ENCODE measurements at regions not wholly inside any gene's neighbourhood (a gene's known extent, or its start where the extent isn't known, plus 50 kb on each side); places are given as distances from the start of the nearest gene placed in this dataset.

DNA sequence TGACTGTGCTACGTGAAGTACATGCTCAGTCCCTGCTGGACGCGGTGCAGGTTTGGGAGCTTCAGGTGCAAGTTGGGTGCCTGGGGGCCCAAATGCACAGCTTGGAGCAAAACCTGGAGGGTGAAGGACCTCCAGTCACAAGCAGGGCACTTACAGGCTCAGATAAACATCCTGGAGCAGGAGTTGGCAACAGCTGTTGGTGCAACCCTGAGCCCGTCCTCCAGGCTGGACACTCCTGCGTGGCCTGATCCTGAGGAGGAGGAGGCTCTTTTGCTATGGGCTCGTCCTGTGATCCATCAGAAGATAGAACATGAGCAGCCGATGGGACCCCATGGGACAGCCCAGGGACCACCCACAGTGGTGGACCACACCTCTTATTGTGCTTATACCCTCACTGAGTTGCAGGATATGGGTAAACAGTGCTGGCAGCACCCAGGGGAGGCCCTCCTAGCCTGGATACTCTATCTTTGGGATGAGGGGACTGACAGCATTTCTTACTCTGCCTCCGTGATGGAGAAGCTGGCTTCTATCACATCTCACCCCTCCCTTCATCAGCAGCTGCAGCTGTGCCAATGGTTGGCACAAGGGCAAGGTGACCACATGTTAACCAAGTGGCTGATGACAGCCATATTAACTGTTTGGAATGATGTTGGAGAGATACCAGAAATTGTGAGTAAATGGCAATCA, 301.6 kb downstream of the ZPLD1 start:
- ATAC-seq, result no peak
- H3K4me3 ChIP-seq (ENCODE audit: low read length), result no peak overlapping the region
- H3K4me3 Mint-ChIP-seq, result no peak overlapping the region
- H3K4me1 Mint-ChIP-seq, result no peaks in the 10 kb centered on the region
- TF ChIP-seq, protein P1, sequence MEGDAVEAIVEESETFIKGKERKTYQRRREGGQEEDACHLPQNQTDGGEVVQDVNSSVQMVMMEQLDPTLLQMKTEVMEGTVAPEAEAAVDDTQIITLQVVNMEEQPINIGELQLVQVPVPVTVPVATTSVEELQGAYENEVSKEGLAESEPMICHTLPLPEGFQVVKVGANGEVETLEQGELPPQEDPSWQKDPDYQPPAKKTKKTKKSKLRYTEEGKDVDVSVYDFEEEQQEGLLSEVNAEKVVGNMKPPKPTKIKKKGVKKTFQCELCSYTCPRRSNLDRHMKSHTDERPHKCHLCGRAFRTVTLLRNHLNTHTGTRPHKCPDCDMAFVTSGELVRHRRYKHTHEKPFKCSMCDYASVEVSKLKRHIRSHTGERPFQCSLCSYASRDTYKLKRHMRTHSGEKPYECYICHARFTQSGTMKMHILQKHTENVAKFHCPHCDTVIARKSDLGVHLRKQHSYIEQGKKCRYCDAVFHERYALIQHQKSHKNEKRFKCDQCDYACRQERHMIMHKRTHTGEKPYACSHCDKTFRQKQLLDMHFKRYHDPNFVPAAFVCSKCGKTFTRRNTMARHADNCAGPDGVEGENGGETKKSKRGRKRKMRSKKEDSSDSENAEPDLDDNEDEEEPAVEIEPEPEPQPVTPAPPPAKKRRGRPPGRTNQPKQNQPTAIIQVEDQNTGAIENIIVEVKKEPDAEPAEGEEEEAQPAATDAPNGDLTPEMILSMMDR (IDR thresholded peaks at IDR 0.05), result no peak
- H3K4me1 ChIP-seq (ENCODE audit: control insufficient read depth, insufficient read depth, low read length), result no peaks in the 10 kb centered on the region
- no peaks in the 10 kb centered on the region for H3K36me3 Mint-ChIP-seq
- 89% methylated on average over 7 of the region's 8 CpGs for WGBS (ENCODE audit: insufficient coverage)
- H3K9me3 Mint-ChIP-seq, result no peaks in the 10 kb centered on the region
- no peaks in the 10 kb centered on the region for H3K36me3 ChIP-seq (ENCODE audit: control insufficient read depth, insufficient read depth, low read length)
- H3K27ac Mint-ChIP-seq, result no peak overlapping the region
- H3K27me3 Mint-ChIP-seq (ENCODE audit: low read depth in 2 of 2), result no peaks in the 10 kb centered on the region
- H3K9me3 ChIP-seq (ENCODE audit: control insufficient read depth, insufficient read depth, low read length), result no peaks in the 10 kb centered on the region
- no peak for DNase-seq
- intact Hi-C loops (cut with micrococcal nuclease), result no loop called here
- H3K27me3 ChIP-seq (ENCODE audit: control insufficient read depth, insufficient read depth, low read length), result no peaks in the 10 kb centered on the region
- no peak overlapping the region for H3K27ac ChIP-seq (ENCODE audit: low read length)

- no peak overlapping the region for H3K4me3 ChIP-seq (ENCODE audit: low read length)
- no peak for DNase-seq
- TF ChIP-seq, protein P1 (IDR thresholded peaks at IDR 0.05), result no peak
- intact Hi-C loops (cut with micrococcal nuclease), result no loop called here
- no peaks in the 10 kb centered on the region for H3K27me3 ChIP-seq (ENCODE audit: control insufficient read depth, insufficient read depth, low read length)
- no peaks in the 10 kb centered on the region for H3K9me3 ChIP-seq (ENCODE audit: control insufficient read depth, insufficient read depth, low read length)
- no peak for ATAC-seq
- H3K27ac Mint-ChIP-seq, result no peak overlapping the region
- H3K4me1 Mint-ChIP-seq, result no peaks in the 10 kb centered on the region
- no peaks in the 10 kb centered on the region for H3K9me3 Mint-ChIP-seq
- H3K36me3 ChIP-seq (ENCODE audit: control insufficient read depth, insufficient read depth, low read length), result no peaks in the 10 kb centered on the region
- H3K27ac ChIP-seq (ENCODE audit: low read length), result no peak overlapping the region
- H3K4me1 ChIP-seq (ENCODE audit: control insufficient read depth, insufficient read depth, low read length), result no peaks in the 10 kb centered on the region
- H3K27me3 Mint-ChIP-seq (ENCODE audit: low read depth in 2 of 2), result no peaks in the 10 kb centered on the region
- no peak overlapping the region for H3K4me3 Mint-ChIP-seq
- 83% methylated on average over 2 of the region's 2 CpGs for WGBS (ENCODE audit: insufficient coverage)
- no peaks in the 10 kb centered on the region for H3K36me3 Mint-ChIP-seq
Observed at GRCh38 chr3:102736975-102737304, 302.1 kb downstream of the ZPLD1 start.

- no peaks in the 10 kb centered on the region for H3K27me3 ChIP-seq (ENCODE audit: control insufficient read depth, insufficient read depth, low read length)
- H3K27ac ChIP-seq (ENCODE audit: low read length), result no peak overlapping the region
- no peaks in the 10 kb centered on the region for H3K27me3 Mint-ChIP-seq (ENCODE audit: low read depth in 2 of 2)
- H3K4me1 Mint-ChIP-seq, result no peaks in the 10 kb centered on the region
- H3K36me3 ChIP-seq (ENCODE audit: control insufficient read depth, insufficient read depth, low read length), result no peaks in the 10 kb centered on the region
- ATAC-seq, result no peak
- no peak overlapping the region for H3K27ac Mint-ChIP-seq
- intact Hi-C loops (cut with micrococcal nuclease), result no loop called here
- no peak overlapping the region for H3K4me3 Mint-ChIP-seq
- H3K36me3 Mint-ChIP-seq, result no peaks in the 10 kb centered on the region
- WGBS (ENCODE audit: insufficient coverage), result 86% methylated on average over 3 of the region's 3 CpGs
- no peaks in the 10 kb centered on the region for H3K4me1 ChIP-seq (ENCODE audit: control insufficient read depth, insufficient read depth, low read length)
- no peaks in the 10 kb centered on the region for H3K9me3 Mint-ChIP-seq
- no peak for DNase-seq
- no peaks in the 10 kb centered on the region for H3K9me3 ChIP-seq (ENCODE audit: control insufficient read depth, insufficient read depth, low read length)
- TF ChIP-seq, protein P1 (IDR thresholded peaks at IDR 0.05), result no peak
- H3K4me3 ChIP-seq (ENCODE audit: low read length), result no peak overlapping the region
Observed at GRCh38 chr3:102737353-102737752, 302.5 kb downstream of the ZPLD1 start.

DNA sequence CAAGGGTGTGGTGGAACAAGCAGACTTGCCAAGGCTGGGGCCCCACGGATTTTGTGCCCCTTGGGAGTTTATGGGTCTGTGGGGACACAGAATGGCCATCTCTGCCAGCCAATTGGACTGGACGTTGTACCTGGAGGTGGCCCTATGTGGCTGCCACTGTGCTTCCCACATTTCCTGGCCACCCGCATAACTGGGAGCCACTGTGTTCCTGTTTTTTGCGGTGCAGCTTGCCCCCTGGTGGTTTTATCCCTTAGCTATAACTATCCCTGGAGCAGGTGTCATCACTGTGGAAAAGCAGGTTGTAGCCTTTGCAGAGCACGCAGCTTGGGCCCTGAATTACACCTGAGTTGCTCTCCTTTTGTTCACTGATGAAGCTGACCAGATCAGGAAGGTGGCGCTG, 306.3 kb downstream of the ZPLD1 start:
- WGBS (ENCODE audit: insufficient coverage), result 84% methylated on average over 6 of the region's 6 CpGs

More for the DNA sequence above, 306.3 kb downstream of the ZPLD1 start:
- intact Hi-C loops (cut with micrococcal nuclease), result no loop called here
- TF ChIP-seq, protein P1 (IDR thresholded peaks at IDR 0.05), result no peak
- Histone ChIP-seq H3K27me3 (ENCODE audit: control insufficient read depth, insufficient read depth, low read length) (no peaks in the 10 kb centered on the region), H3K36me3 (ENCODE audit: control insufficient read depth, insufficient read depth, low read length) (no peaks in the 10 kb centered on the region), H3K9me3 (ENCODE audit: control insufficient read depth, insufficient read depth, low read length) (no peaks in the 10 kb centered on the region), H3K4me1 (ENCODE audit: control insufficient read depth, insufficient read depth, low read length) (no peaks in the 10 kb centered on the region), H3K4me3 (ENCODE audit: low read length) (no peak overlapping the region), H3K27ac (ENCODE audit: low read length) (no peak overlapping the region)
- Mint-ChIP-seq H3K27ac (no peak overlapping the region), H3K27me3 (ENCODE audit: low read depth in 2 of 2) (peaks cover 0 to 3% of the 10 kb centered on the region in 2 donors), H3K9me3 (no peaks in the 10 kb centered on the region), H3K4me1 (no peaks in the 10 kb centered on the region), H3K4me3 (no peak overlapping the region), H3K36me3 (no peaks in the 10 kb centered on the region)
- no peak for DNase-seq
- ATAC-seq, result no peak
